ENCODE measurements at regions not wholly inside any gene's neighbourhood (a gene's known extent, or its start where the extent isn't known, plus 50 kb on each side); places are given as distances from the start of the nearest gene placed in this dataset.

GRCh38 chrX:149069899-149070298, 435.2 kb downstream of the IDS start:
- Histone ChIP-seq H3K36me3 (ENCODE audit: control insufficient read depth, low read length) (no peaks in the 10 kb centered on the region), H3K27me3 (ENCODE audit: control insufficient read depth, low read length) (no peaks in the 10 kb centered on the region), H3K4me3 (ENCODE audit: low read length) (no peak overlapping the region), H3K4me2 (ENCODE audit: low read length) (no peak overlapping the region), H3K9me3 (ENCODE audit: control insufficient read depth, insufficient read depth, low read length) (no peaks in the 10 kb centered on the region), H4K20me1 (ENCODE audit: control insufficient read depth, insufficient read depth, low read depth, low read length) (no peaks in the 10 kb centered on the region), H3K79me2 (ENCODE audit: control insufficient read depth, low read length) (no peaks in the 10 kb centered on the region), H3K27ac (ENCODE audit: low read depth, low read length) (no peak overlapping the region), H3K4me1 (ENCODE audit: control insufficient read depth, low read length) (no peaks in the 10 kb centered on the region), H3F3A (ENCODE audit: control insufficient read depth, insufficient read depth) (no peaks in the 10 kb centered on the region), H3K9me2 (replicated peaks; ENCODE audit: control insufficient read depth, low read length) (no peaks in the 10 kb centered on the region)
- TF ChIP-seq CTCF (IDR thresholded peaks at IDR 0.05; ENCODE audit: low read depth, low read length, poor library complexity, severe bottlenecking) (no peak), EZH2phosphoT487 (IDR thresholded peaks at IDR 0.05; ENCODE audit: borderline replicate concordance, low read length) (no peak)

- Histone ChIP-seq H3K4me2 (ENCODE audit: low read length) (no peak overlapping the region), H3K27me3 (ENCODE audit: control insufficient read depth, low read length) (no peaks in the 10 kb centered on the region), H3K4me1 (ENCODE audit: control insufficient read depth, low read length) (no peaks in the 10 kb centered on the region), H3K9me3 (ENCODE audit: control insufficient read depth, insufficient read depth, low read length) (no peaks in the 10 kb centered on the region), H3K4me3 (ENCODE audit: low read length) (no peak overlapping the region), H3K9me2 (replicated peaks; ENCODE audit: control insufficient read depth, low read length) (no peaks in the 10 kb centered on the region), H3K79me2 (ENCODE audit: control insufficient read depth, low read length) (no peaks in the 10 kb centered on the region), H4K20me1 (ENCODE audit: control insufficient read depth, insufficient read depth, low read depth, low read length) (no peaks in the 10 kb centered on the region), H3K36me3 (ENCODE audit: control insufficient read depth, low read length) (no peaks in the 10 kb centered on the region), H3K27ac (ENCODE audit: low read depth, low read length) (no peak overlapping the region), H3F3A (ENCODE audit: control insufficient read depth, insufficient read depth) (no peaks in the 10 kb centered on the region)
- TF ChIP-seq EZH2phosphoT487 (IDR thresholded peaks at IDR 0.05; ENCODE audit: borderline replicate concordance, low read length) = no peak
- TF ChIP-seq CTCF (IDR thresholded peaks at IDR 0.05; ENCODE audit: low read depth, low read length, poor library complexity, severe bottlenecking) = no peak
Observed at GRCh38 chrX:149060921-149061320, 444.2 kb downstream of the IDS start.

All from DOHH2 (cell line).